SU-DHL-6 (cell line): ENCODE measurements at regions not wholly inside any gene's neighbourhood (a gene's known extent, or its start where the extent isn't known, plus 50 kb on each side); places are given as distances from the start of the nearest gene placed in this dataset.

Experiments used
- EZH2phosphoT487 ChIP-seq: fragments of 200-600 bp; sonication (generic), shearing (Covaris generic); conservative IDR thresholded peaks from 2 replicates; pipeline ENCODE4 v1.6.1; 2018; ENCODE audit warnings: mild to moderate bottlenecking, antibody characterized with exemption, low read length, moderate library complexity, mixed read lengths
- TF ChIP-seq, protein P1 (sequence below): fragments of 200-600 bp; sonication (generic); IDR thresholded peaks from one replicate; pipeline ENCODE4 v1.5.1; 2017; ENCODE audit warnings: antibody characterized with exemption, mild to moderate bottlenecking, low read length, moderate library complexity; ENCODE audit not compliant: insufficient read depth, poor library complexity, severe bottlenecking

DNA sequence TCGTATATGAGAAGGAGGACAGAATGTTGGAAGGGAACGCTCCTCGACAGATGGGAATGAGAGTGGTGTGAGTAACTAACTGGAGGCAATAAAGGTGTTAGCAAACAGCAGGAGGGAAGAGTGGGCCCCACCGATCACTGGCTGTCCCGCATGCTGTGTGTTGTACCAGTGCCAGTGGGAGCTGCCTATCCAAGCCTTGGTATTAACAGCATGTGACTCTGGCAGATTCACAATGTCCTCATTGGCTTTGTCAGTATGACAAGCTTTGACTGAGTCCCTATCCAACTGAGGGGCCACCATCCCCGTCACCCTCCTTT is 188.3 kb downstream of the NRIP1 start:
- TF ChIP-seq, protein P1, sequence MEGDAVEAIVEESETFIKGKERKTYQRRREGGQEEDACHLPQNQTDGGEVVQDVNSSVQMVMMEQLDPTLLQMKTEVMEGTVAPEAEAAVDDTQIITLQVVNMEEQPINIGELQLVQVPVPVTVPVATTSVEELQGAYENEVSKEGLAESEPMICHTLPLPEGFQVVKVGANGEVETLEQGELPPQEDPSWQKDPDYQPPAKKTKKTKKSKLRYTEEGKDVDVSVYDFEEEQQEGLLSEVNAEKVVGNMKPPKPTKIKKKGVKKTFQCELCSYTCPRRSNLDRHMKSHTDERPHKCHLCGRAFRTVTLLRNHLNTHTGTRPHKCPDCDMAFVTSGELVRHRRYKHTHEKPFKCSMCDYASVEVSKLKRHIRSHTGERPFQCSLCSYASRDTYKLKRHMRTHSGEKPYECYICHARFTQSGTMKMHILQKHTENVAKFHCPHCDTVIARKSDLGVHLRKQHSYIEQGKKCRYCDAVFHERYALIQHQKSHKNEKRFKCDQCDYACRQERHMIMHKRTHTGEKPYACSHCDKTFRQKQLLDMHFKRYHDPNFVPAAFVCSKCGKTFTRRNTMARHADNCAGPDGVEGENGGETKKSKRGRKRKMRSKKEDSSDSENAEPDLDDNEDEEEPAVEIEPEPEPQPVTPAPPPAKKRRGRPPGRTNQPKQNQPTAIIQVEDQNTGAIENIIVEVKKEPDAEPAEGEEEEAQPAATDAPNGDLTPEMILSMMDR = no peak
- TF ChIP-seq EZH2phosphoT487 = no peak
